GM06990 (cell line): ENCODE measurements at regions not wholly inside any gene's neighbourhood (a gene's known extent, or its start where the extent isn't known, plus 50 kb on each side); places are given as distances from the start of the nearest gene placed in this dataset.

ENCODE experiments used
- DNase-seq: peaks from one replicate; pipeline ENCODE4 v3.0.0-alpha.2; 2011; ENCODE audit not compliant: insufficient read length; ENCODE audit errors: extremely low read depth
- H3K27me3 ChIP-seq: replicated peaks from 2 replicates; pipeline ENCODE4 v1.6.0; 2011; ENCODE audit warnings: low read length; ENCODE audit not compliant: control insufficient read depth, insufficient read depth
- H3K36me3 ChIP-seq: 2 replicates; pipeline ENCODE4 v1.5.1; 2011; ENCODE audit warnings: low read length; ENCODE audit not compliant: control insufficient read depth, insufficient read depth
- H3K4me3 ChIP-seq: replicated peaks from 2 replicates; pipeline ENCODE4 v1.5.1; 2011; ENCODE audit warnings: low read depth, mild to moderate bottlenecking, control low read depth, low read length
- TF ChIP-seq, protein P1 (sequence below): IDR thresholded peaks from 2 replicates; pipeline ENCODE4 v1.5.1; 2011; ENCODE audit warnings: low read length, control low read depth, mild to moderate bottlenecking, inconsistent platforms; ENCODE audit not compliant: insufficient read depth, poor library complexity, severe bottlenecking

DNA sequence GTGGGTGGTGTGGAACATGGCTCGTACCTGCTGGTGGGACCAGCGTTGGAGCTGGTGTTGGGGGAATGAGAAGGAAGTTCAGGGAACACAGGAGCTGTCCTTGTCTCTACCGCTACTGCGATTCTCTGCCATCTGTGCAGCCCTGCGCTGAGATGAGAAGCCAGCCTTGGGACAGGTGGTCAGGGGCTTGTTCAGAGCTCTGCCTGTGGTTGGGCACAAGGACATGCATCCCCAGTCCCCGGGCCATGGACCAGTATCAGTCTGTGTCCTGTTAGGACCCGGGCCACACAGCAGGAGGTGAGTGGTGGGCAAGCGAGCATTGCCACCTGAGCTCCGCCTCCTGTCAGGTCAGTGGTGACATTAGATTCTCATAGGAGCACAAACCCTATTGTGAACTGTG lies 164.4 kb downstream of the TSN start:
- Histone ChIP-seq H3K36me3 (no peaks in the 10 kb centered on the region), H3K27me3 (no peaks in the 10 kb centered on the region), H3K4me3 (no peak overlapping the region)
- TF ChIP-seq, protein P1, sequence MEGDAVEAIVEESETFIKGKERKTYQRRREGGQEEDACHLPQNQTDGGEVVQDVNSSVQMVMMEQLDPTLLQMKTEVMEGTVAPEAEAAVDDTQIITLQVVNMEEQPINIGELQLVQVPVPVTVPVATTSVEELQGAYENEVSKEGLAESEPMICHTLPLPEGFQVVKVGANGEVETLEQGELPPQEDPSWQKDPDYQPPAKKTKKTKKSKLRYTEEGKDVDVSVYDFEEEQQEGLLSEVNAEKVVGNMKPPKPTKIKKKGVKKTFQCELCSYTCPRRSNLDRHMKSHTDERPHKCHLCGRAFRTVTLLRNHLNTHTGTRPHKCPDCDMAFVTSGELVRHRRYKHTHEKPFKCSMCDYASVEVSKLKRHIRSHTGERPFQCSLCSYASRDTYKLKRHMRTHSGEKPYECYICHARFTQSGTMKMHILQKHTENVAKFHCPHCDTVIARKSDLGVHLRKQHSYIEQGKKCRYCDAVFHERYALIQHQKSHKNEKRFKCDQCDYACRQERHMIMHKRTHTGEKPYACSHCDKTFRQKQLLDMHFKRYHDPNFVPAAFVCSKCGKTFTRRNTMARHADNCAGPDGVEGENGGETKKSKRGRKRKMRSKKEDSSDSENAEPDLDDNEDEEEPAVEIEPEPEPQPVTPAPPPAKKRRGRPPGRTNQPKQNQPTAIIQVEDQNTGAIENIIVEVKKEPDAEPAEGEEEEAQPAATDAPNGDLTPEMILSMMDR: no peak
- no peak for DNase-seq

DNA sequence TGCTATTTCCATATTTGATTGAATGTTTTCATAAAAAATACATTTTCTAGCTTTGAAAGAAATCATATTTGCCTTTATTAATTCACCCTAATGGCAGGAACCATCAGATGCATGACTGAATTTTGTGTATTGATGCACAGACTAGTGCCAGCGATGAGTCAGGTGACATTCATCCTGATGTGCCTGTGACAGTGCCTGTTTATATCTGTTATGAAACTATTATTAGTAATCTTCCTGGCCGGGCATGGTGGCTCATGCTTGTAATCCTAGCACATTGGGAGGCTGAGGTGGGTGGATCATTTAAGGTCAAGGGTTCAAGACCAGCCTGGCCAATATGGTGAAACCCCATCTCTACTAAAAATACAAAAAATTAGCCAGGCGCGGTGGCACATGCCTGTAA lies 170.0 kb downstream of the TSN start:
- H3K4me3 ChIP-seq: no peak overlapping the region
- TF ChIP-seq, protein P1: no peak
- H3K36me3 ChIP-seq: no peaks in the 10 kb centered on the region
- H3K27me3 ChIP-seq: no peaks in the 10 kb centered on the region
- DNase-seq: no peak

DNA sequence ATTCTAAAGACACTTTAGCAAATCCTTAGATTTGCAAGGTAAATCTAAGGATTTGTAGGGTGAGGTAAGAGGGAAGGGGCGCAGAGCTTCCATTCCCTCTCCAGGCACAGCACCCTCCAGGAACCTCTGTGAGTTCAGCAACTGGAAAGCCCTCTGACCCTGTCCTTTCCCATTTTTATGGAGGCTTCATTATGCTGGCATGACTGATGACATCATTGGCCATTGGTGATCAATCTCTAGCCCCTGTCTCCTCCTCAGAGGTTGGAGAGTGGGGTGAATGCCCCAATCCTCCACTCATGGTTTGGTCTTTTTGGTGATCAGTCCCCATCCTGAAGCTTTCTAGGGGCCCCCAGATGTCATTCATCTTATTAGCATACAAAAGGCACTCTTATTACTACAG lies 187.8 kb downstream of the TSN start:
- H3K36me3 ChIP-seq: no peaks in the 10 kb centered on the region
- H3K4me3 ChIP-seq: no peak overlapping the region
- TF ChIP-seq, protein P1: no peak
- no peaks in the 10 kb centered on the region for H3K27me3 ChIP-seq
- DNase-seq: no peak

DNA sequence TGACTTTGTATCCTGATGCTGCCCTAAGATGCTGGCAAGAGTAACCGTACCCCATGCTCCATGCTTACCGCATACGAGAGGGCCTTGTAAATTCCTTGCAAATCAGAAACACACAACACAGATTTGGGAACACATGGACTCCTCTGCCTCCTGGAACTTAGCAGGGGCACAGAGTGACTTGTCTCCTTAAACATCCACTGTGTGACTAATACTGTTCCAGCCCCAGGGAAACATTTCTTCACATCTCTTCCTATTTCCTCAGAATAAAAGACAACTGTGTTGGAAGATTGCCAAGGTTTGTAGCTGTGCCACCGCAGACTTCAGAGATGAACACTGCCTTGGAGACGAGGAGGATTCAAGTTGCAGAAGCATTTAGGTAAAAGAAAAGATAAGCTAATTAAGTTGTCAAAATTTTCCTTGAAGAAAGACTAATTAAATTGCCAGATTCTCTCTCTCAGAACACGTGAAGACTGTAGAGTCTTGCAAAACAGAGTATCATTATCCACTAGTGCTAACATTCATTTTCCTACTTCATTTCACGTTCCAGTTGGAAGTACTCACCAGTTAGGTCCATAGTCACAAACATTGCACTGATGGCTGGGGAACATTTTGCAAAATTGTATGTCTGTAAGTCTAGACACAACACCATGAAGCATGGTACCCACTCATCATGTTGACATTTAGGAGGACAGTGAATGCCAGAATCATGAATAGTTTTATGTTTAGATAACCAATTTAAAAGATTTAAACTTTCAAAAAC lies 188.8 kb downstream of the TSN start:
- DNase-seq: no peak
- TF ChIP-seq, protein P1: no peak
- H3K36me3 ChIP-seq: no peaks in the 10 kb centered on the region
- H3K4me3 ChIP-seq: no peak overlapping the region
- no peaks in the 10 kb centered on the region for H3K27me3 ChIP-seq

DNA sequence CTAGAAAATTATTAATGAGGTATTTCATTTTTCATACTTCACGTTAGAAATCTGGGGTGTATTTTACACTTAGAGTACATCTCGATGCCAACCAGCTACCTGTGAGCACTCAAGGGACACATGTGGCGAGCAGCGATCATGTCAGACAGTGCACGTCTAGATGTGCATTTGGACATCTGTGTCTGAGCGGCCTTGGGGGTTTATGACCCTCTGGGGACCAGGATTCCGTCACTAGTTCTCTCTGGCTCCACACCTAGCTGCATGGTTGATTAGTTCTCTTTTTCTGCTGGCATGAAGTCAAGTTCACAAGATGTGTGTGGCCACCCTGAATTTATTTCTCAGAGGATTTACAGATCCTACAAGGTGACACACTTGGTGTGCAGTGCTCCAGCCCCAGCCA lies 192.2 kb downstream of the TSN start:
- TF ChIP-seq, protein P1: no peak
- Histone ChIP-seq H3K27me3 (no peaks in the 10 kb centered on the region), H3K36me3 (no peaks in the 10 kb centered on the region), H3K4me3 (no peak overlapping the region)
- DNase-seq: no peak

DNA sequence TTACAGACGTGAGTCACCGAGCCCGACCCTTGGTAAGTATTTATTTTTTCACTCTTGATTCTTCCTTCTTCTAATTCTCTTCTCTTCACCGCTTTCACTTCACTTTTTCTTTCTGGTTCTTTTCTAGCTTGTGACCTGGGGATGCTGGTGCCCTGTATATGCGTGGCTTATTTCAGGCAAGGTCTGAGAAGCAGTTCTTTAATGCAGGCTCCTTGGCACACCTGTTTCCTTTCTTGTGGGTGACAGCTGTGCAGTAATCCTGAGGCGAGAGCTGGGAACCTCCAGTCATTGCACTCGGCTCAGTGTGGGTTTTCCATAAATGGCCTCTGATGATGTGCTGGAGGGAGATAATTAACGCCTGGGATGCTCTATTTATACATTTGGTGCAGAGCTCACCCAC lies 193.8 kb downstream of the TSN start:
- DNase-seq: no peak
- H3K4me3 ChIP-seq: no peak overlapping the region

More for the DNA sequence above, 193.8 kb downstream of the TSN start:
- no peaks in the 10 kb centered on the region for H3K36me3 ChIP-seq
- no peaks in the 10 kb centered on the region for H3K27me3 ChIP-seq
- TF ChIP-seq, protein P1: no peak
